ENCODE measurements at regions not wholly inside any gene's neighbourhood (a gene's known extent, or its start where the extent isn't known, plus 50 kb on each side); places are given as distances from the start of the nearest gene placed in this dataset.

DNA sequence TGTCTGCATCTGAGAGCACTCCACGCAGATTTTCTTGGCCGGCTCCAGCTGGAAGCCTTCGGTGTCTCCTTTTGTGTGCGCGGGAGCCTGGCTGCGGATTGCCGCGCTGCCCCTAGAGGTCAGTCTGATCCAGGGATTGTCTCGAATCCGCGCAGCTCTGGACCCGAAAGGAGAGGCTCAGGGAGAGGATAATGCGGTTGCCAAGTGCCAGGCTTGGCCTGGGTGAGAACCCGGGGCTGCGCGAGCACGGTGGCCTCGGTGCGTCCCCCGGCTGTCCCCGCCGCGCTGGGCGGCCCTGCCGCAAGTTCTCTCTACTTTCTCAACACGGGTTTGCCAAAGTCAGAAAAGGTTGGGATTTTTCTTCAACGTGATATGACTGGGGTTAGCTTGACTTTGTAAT, 140.9 kb downstream of the ADCYAP1R1 start:
- ATAC-seq, result peak; percentile 100
- TF ChIP-seq ARNTL (CRISPR knock-in tag; IDR thresholded peaks at IDR 0.05; ENCODE audit: borderline replicate concordance, low read depth) (no peak), CSDC2 (CRISPR knock-in tag; IDR thresholded peaks at IDR 0.05) (no peak), ZFP3 (CRISPR knock-in tag; IDR thresholded peaks at IDR 0.05) (no peak), SNAI2 (CRISPR knock-in tag; IDR thresholded peaks at IDR 0.05) (no peak), OSR1 (CRISPR knock-in tag; IDR thresholded peaks at IDR 0.05) (no peak), TCF4 (CRISPR knock-in tag; IDR thresholded peaks at IDR 0.05; ENCODE audit: borderline replicate concordance) (no peak), RARB (CRISPR knock-in tag; IDR thresholded peaks at IDR 0.05) (no peak), ZC3H10 (CRISPR knock-in tag; IDR thresholded peaks at IDR 0.05) (no peak)
- TF ChIP-seq, protein P1, sequence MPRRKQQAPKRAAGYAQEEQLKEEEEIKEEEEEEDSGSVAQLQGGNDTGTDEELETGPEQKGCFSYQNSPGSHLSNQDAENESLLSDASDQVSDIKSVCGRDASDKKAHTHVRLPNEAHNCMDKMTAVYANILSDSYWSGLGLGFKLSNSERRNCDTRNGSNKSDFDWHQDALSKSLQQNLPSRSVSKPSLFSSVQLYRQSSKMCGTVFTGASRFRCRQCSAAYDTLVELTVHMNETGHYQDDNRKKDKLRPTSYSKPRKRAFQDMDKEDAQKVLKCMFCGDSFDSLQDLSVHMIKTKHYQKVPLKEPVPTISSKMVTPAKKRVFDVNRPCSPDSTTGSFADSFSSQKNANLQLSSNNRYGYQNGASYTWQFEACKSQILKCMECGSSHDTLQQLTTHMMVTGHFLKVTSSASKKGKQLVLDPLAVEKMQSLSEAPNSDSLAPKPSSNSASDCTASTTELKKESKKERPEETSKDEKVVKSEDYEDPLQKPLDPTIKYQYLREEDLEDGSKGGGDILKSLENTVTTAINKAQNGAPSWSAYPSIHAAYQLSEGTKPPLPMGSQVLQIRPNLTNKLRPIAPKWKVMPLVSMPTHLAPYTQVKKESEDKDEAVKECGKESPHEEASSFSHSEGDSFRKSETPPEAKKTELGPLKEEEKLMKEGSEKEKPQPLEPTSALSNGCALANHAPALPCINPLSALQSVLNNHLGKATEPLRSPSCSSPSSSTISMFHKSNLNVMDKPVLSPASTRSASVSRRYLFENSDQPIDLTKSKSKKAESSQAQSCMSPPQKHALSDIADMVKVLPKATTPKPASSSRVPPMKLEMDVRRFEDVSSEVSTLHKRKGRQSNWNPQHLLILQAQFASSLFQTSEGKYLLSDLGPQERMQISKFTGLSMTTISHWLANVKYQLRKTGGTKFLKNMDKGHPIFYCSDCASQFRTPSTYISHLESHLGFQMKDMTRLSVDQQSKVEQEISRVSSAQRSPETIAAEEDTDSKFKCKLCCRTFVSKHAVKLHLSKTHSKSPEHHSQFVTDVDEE (CRISPR knock-in tag; IDR thresholded peaks at IDR 0.05), result no peak
- TF ChIP-seq, protein P2, sequence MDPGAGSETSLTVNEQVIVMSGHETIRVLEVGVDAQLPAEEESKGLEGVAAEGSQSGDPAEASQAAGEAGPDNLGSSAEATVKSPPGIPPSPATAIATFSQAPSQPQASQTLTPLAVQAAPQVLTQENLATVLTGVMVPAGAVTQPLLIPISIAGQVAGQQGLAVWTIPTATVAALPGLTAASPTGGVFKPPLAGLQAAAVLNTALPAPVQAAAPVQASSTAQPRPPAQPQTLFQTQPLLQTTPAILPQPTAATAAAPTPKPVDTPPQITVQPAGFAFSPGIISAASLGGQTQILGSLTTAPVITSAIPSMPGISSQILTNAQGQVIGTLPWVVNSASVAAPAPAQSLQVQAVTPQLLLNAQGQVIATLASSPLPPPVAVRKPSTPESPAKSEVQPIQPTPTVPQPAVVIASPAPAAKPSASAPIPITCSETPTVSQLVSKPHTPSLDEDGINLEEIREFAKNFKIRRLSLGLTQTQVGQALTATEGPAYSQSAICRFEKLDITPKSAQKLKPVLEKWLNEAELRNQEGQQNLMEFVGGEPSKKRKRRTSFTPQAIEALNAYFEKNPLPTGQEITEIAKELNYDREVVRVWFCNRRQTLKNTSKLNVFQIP (CRISPR knock-in tag; IDR thresholded peaks at IDR 0.05; ENCODE audit: borderline replicate concordance, low read depth), result no peak
- TF ChIP-seq, protein P3, sequence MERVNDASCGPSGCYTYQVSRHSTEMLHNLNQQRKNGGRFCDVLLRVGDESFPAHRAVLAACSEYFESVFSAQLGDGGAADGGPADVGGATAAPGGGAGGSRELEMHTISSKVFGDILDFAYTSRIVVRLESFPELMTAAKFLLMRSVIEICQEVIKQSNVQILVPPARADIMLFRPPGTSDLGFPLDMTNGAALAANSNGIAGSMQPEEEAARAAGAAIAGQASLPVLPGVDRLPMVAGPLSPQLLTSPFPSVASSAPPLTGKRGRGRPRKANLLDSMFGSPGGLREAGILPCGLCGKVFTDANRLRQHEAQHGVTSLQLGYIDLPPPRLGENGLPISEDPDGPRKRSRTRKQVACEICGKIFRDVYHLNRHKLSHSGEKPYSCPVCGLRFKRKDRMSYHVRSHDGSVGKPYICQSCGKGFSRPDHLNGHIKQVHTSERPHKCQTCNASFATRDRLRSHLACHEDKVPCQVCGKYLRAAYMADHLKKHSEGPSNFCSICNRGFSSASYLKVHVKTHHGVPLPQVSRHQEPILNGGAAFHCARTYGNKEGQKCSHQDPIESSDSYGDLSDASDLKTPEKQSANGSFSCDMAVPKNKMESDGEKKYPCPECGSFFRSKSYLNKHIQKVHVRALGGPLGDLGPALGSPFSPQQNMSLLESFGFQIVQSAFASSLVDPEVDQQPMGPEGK (CRISPR knock-in tag; IDR thresholded peaks at IDR 0.05; ENCODE audit: borderline replicate concordance), result no peak
- TF ChIP-seq, protein P4, sequence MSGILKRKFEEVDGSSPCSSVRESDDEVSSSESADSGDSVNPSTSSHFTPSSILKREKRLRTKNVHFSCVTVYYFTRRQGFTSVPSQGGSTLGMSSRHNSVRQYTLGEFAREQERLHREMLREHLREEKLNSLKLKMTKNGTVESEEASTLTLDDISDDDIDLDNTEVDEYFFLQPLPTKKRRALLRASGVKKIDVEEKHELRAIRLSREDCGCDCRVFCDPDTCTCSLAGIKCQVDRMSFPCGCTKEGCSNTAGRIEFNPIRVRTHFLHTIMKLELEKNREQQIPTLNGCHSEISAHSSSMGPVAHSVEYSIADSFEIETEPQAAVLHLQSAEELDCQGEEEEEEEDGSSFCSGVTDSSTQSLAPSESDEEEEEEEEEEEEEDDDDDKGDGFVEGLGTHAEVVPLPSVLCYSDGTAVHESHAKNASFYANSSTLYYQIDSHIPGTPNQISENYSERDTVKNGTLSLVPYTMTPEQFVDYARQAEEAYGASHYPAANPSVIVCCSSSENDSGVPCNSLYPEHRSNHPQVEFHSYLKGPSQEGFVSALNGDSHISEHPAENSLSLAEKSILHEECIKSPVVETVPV (CRISPR knock-in tag; IDR thresholded peaks at IDR 0.05), result no peak

DNA sequence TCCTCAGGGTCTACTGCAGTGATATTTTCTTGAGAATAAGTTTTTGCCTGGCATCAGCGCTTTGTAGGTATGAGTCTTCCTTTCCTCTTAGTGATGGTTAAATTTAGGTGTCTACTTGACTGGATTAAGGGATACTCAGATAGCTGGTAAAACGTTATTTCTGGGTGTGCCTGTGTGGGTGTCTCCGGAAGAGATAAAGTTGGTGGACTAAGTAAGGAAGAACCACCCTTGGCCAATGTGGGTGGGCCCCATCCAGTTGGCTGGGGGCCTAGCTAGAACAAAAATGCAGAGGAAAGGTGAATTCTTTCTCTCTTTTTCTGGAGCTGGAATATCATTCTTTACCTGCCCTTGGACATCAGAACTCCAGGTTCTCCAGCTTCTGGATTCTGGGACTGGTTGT, 138.8 kb downstream of the ADCYAP1R1 start:
- TF ChIP-seq TCF4 (CRISPR knock-in tag; IDR thresholded peaks at IDR 0.05; ENCODE audit: borderline replicate concordance), result no peak
- no peak for TF ChIP-seq GLIS3 (CRISPR knock-in tag; IDR thresholded peaks at IDR 0.05)
- no peak for TF ChIP-seq ZFP30 (CRISPR knock-in tag; IDR thresholded peaks at IDR 0.05)
- TF ChIP-seq, protein P3 (CRISPR knock-in tag; IDR thresholded peaks at IDR 0.05; ENCODE audit: borderline replicate concordance), result no peak
- no peak for ATAC-seq

GRCh38 chr7:31186202-31186601, 134.1 kb downstream of the ADCYAP1R1 start:
- no peak for ATAC-seq
- TF ChIP-seq OSR1 (CRISPR knock-in tag; IDR thresholded peaks at IDR 0.05), result no peak
- TF ChIP-seq, protein P1 (CRISPR knock-in tag; IDR thresholded peaks at IDR 0.05), result no peak
- TF ChIP-seq ZNF565 (CRISPR knock-in tag; conservative IDR thresholded peaks at IDR 0.05; ENCODE audit: low read depth), result no peak
- no peak for TF ChIP-seq SNAI2 (CRISPR knock-in tag; IDR thresholded peaks at IDR 0.05)
- TF ChIP-seq, protein P2 (CRISPR knock-in tag; IDR thresholded peaks at IDR 0.05; ENCODE audit: borderline replicate concordance, low read depth), result no peak
- no peak for TF ChIP-seq CREB5 (CRISPR knock-in tag; IDR thresholded peaks at IDR 0.05; ENCODE audit: low read depth)
- TF ChIP-seq CSDC2 (CRISPR knock-in tag; IDR thresholded peaks at IDR 0.05), result no peak
- TF ChIP-seq TCF4 (CRISPR knock-in tag; IDR thresholded peaks at IDR 0.05; ENCODE audit: borderline replicate concordance), result no peak
- TF ChIP-seq ZNF70 (CRISPR knock-in tag; IDR thresholded peaks at IDR 0.05), result no peak
- TF ChIP-seq TOX (CRISPR knock-in tag; IDR thresholded peaks at IDR 0.05; ENCODE audit: borderline replicate concordance), result no peak
- TF ChIP-seq ZC3H10 (CRISPR knock-in tag; IDR thresholded peaks at IDR 0.05), result no peak
- TF ChIP-seq BACH2 (CRISPR knock-in tag; IDR thresholded peaks at IDR 0.05; ENCODE audit: borderline replicate concordance), result no peak
- TF ChIP-seq, protein P4 (CRISPR knock-in tag; IDR thresholded peaks at IDR 0.05), result no peak

Measured in SK-N-SH treated with all-trans-retinoic acid at 6 μM for 48 hours (cell line).